Tibial nerve (tissue), 4 donors: ENCODE measurements at regions not wholly inside any gene's neighbourhood (a gene's known extent, or its start where the extent isn't known, plus 50 kb on each side); places are given as distances from the start of the nearest gene placed in this dataset.

Experiments used
- DNase-seq, 2 donors: peaks; one replicate each; pipeline ENCODE4 v3.0.0-alpha.2; 2019; ENCODE audit warnings: low spot score in 2 of 2
- H3K27ac ChIP-seq, 4 donors: fragments of 200-600 bp; sonication (generic) in 3 of 4; one replicate each; pipeline ENCODE4 v1.5.1; 2017 to 2019; ENCODE audit warnings: mild to moderate bottlenecking in 1 of 4
- H3K27me3 ChIP-seq, 2 donors: fragments of 200-600 bp; sonication (generic) in 1 of 2; one replicate each; pipeline versions ENCODE4 v1.5.1 to v1.6.0; 2017 to 2019
- H3K36me3 ChIP-seq, 3 donors: fragments of 200-600 bp; sonication (generic); one replicate each; pipeline ENCODE4 v1.5.1; 2018 to 2019
- H3K4me1 ChIP-seq, 4 donors: fragments of 200-600 bp; sonication (generic) in 3 of 4; one replicate each; pipeline ENCODE4 v1.5.1; 2017 to 2019
- H3K4me3 ChIP-seq, 4 donors: fragments of 200-600 bp; sonication (generic) in 3 of 4; one replicate each; pipeline ENCODE4 v1.5.1; 2017 to 2019; ENCODE audit warnings: mild to moderate bottlenecking in 1 of 4, moderate library complexity in 1 of 4
- H3K9me3 ChIP-seq, 4 donors: fragments of 200-600 bp; sonication (generic) in 3 of 4; one replicate each; pipeline ENCODE4 v1.5.1; 2017 to 2019
- EP300 ChIP-seq, 2 donors: sonication (generic); formaldehyde crosslinking; IDR thresholded peaks; one replicate each; pipeline ENCODE4 v1.6.1; 2017; ENCODE audit warnings: antibody characterized with exemption in 2 of 2, mild to moderate bottlenecking in 1 of 2
- POLR2A ChIP-seq, 2 donors: fragments of 450-650 bp; IDR thresholded peaks; one replicate each; pipeline ENCODE4 v1.6.1; 2017; ENCODE audit warnings: antibody characterized with exemption in 2 of 2, mild to moderate bottlenecking in 2 of 2, moderate library complexity in 2 of 2
- WGBS, 2 donors: methylation state at CpG; one replicate each; pipeline ENCODE4 v1.1.5; 2018; 5-methylcytosine and 5-hydroxymethylcytosine counted together
- TF ChIP-seq, protein P1 (sequence below), 5 experiments: fragments of 200-600 bp in 3 of 5; fragments of 450-650 bp in 2 of 5; sonication (generic) in 3 of 5; IDR thresholded peaks; one replicate each; pipeline ENCODE4 v1.5.1; 2016 to 2019; ENCODE audit warnings: antibody characterized with exemption in 5 of 5, mild to moderate bottlenecking in 3 of 5, moderate library complexity in 2 of 5

DNA sequence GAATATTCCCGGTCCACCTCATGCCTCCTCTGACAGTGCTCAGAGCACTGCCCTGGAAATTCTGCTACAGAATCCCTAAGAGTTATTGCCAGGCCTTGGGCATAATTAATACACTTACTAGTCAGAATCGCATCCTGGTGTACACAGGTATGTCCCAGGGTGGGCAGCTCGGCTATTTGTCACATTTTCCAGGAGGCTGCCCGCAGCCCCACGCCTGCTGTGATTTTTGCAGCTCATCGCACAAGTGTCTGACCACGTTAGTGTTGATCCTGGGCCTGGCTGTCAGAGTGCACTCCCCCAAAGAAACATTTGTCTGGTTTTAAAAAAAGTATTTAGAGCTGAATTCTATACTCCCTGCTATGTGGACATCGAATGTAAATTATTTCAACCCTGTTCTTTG lies 105.4 kb downstream of the CD83 start:
- Histone ChIP-seq H3K4me3 (no peak overlapping the region), H3K36me3 (no peaks in the 10 kb centered on the region), H3K27me3 (no peaks in the 10 kb centered on the region), H3K9me3 (peaks cover 0 to 6% (median 0%) of the 10 kb centered on the region in 4 donors), H3K4me1 (no peaks in the 10 kb centered on the region), H3K27ac (no peak overlapping the region)
- WGBS, 2 donors = 95 to 96% methylated on average over 8 of the region's 8 CpGs
- TF ChIP-seq, protein P1, sequence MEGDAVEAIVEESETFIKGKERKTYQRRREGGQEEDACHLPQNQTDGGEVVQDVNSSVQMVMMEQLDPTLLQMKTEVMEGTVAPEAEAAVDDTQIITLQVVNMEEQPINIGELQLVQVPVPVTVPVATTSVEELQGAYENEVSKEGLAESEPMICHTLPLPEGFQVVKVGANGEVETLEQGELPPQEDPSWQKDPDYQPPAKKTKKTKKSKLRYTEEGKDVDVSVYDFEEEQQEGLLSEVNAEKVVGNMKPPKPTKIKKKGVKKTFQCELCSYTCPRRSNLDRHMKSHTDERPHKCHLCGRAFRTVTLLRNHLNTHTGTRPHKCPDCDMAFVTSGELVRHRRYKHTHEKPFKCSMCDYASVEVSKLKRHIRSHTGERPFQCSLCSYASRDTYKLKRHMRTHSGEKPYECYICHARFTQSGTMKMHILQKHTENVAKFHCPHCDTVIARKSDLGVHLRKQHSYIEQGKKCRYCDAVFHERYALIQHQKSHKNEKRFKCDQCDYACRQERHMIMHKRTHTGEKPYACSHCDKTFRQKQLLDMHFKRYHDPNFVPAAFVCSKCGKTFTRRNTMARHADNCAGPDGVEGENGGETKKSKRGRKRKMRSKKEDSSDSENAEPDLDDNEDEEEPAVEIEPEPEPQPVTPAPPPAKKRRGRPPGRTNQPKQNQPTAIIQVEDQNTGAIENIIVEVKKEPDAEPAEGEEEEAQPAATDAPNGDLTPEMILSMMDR (IDR thresholded peaks at IDR 0.05) = no peak
- TF ChIP-seq POLR2A (IDR thresholded peaks at IDR 0.05) (no peak), EP300 (IDR thresholded peaks at IDR 0.05) (no peak)
- DNase-seq = no peak

DNA sequence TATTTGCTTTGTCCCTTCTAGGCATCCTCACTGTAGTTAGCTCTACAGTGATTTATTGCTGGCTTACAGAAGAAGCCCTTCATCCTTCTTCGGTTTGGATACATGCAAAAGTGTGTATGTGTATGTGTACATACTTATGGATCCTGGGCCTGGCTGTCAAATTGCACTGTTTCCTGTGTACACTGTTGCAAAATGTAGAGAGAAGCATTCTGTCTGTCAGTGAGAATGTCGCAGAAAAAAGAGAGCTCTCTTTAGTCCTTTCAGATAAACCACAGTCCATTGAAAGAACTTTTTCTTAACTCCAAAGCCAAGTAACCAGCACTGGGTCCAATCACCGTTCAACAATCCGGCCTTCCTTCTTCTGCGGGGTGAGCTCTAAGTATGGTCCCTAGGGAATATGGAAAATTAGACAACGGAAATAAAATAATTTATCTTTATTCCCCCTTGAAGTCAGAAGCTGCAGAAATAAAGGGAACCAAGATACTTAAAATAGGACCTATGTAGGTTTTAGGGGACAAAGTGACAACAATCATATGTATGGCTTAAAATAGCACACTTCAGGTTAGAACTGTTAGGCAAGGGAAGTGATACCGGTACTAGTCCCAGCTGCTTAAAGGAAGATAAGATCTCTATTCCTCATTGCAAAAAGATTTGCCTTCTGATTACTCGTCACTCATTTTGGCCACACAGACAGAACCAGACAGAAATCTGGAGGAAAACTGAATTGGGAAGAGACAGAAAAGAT lies 107.0 kb downstream of the CD83 start:
- Histone ChIP-seq H3K27me3 (no peaks in the 10 kb centered on the region), H3K9me3 (peaks cover 0 to 6% (median 0%) of the 10 kb centered on the region in 4 donors), H3K36me3 (no peaks in the 10 kb centered on the region), H3K27ac (no peak overlapping the region), H3K4me1 (no peaks in the 10 kb centered on the region), H3K4me3 (no peak overlapping the region)
- 55 to 60% methylated on average over 8 of the region's 8 CpGs for WGBS, 2 donors
- TF ChIP-seq EP300 (IDR thresholded peaks at IDR 0.05) = no peak
- TF ChIP-seq, protein P1 (IDR thresholded peaks at IDR 0.05) = no peak
- TF ChIP-seq POLR2A (IDR thresholded peaks at IDR 0.05) = no peak
- DNase-seq = no peak

DNA sequence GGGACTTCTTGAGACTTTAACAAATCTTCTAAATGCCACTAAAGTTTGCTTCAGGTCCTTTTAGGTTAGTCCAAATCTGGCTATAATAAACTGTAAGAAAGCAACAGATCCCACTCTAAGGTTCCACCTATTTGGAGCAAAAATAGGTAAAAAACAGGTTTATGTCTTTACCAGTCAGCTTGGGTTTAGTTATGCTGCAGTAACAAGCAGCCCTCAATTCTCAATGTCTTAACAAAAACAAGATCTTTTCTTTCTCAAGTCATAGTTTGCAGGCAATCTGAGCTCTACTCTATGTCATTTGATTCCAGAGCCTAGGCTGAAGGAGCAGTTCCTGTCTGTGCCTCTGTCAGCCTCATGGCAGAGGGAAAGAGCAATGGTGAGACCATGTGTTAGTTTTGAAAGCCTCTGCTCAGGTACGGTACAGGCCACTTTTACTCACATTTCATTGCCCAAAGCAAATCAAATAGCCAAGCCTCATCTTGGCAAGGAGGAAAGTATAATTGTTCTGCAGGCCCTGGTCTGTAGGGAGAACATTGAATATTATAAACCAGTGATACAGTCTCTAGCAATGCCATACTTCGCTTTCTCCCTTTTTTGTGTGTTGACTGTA lies 108.6 kb downstream of the CD83 start:
- no peaks in the 10 kb centered on the region for H3K4me1 ChIP-seq
- no peak overlapping the region for H3K4me3 ChIP-seq
- H3K9me3 ChIP-seq = peaks cover 0 to 6% (median 0%) of the 10 kb centered on the region in 4 donors
- whole genome bisulfite sequencing, 2 donors = 98% methylated on average over 2 of the region's 2 CpGs
- H3K27ac ChIP-seq = no peak overlapping the region
- H3K36me3 ChIP-seq = no peaks in the 10 kb centered on the region
- TF ChIP-seq EP300 (IDR thresholded peaks at IDR 0.05) = no peak
- TF ChIP-seq POLR2A (IDR thresholded peaks at IDR 0.05) = no peak
- TF ChIP-seq, protein P1 (IDR thresholded peaks at IDR 0.05) = no peak
- DNase-seq = no peak
- H3K27me3 ChIP-seq = no peaks in the 10 kb centered on the region

DNA sequence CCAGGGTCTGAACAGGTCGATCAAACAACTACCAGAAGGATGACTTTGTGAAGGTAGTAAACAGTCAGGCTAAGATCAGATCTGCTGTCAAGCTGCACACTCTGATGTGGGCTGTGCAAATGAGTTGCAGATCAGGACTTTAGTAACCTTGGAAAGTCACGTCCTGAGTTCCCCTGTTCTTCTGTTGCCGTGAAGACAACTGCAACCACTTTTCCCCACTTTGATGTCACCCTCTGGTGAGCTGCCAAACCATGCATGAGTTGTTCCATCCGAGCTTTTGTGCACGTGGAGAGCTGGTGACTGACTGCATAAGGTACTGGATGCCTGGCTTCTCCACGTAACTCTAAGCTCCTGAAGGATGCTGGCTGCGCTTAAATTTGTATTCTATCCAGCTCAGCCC lies 111.0 kb downstream of the CD83 start:
- no peaks in the 10 kb centered on the region for H3K27me3 ChIP-seq
- no peaks in the 10 kb centered on the region for H3K4me1 ChIP-seq
- WGBS, 2 donors = 70 to 80% methylated on average over 7 of the region's 7 CpGs
- peaks cover 0 to 6% (median 0%) of the 10 kb centered on the region in 4 donors for H3K9me3 ChIP-seq
- no peak for DNase-seq
- no peak overlapping the region for H3K4me3 ChIP-seq
- TF ChIP-seq POLR2A (IDR thresholded peaks at IDR 0.05) = no peak
- no peak overlapping the region for H3K27ac ChIP-seq
- H3K36me3 ChIP-seq = no peaks in the 10 kb centered on the region

DNA sequence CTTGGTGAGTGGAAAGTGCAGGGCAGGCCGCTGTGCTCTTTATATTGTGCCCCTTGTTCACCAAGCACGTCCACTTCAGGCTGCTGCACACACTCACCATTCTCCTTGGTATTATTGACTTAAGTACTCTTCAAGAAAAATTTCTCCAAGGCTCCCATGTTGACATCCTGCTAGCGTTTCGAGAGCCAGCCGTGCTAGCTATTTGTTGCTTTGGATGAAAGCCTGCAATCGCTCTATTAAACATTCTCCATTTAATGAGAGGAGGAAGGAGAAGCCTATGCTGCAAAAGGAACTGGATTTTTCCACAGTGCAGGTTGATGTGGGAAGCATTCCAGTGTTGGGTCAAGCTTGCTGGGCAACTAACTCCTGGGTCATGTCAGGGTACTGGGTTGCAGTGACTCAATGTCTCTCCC lies 113.5 kb downstream of the CD83 start:
- Histone ChIP-seq H3K27ac (no peak overlapping the region), H3K4me3 (no peak overlapping the region), H3K27me3 (no peaks in the 10 kb centered on the region), H3K36me3 (no peaks in the 10 kb centered on the region), H3K9me3 (peaks cover 0 to 4% (median 0%) of the 10 kb centered on the region in 4 donors), H3K4me1 (peaks cover 0 to 4% (median 0%) of the 10 kb centered on the region in 4 donors)
- no peak for TF ChIP-seq POLR2A (IDR thresholded peaks at IDR 0.05)
- no peak for TF ChIP-seq EP300 (IDR thresholded peaks at IDR 0.05)
- DNase-seq = no peak
- 76 to 81% methylated on average over 6 of the region's 6 CpGs for WGBS, 2 donors
